Panc1 (cell line): ENCODE measurements at regions not wholly inside any gene's neighbourhood (a gene's known extent, or its start where the extent isn't known, plus 50 kb on each side); places are given as distances from the start of the nearest gene placed in this dataset.

Experiments used
- ATAC-seq: fragments of 200-7000 bp; cut with Tn5 transposase; 2 replicates; pipeline ENCODE4 v1.9.1; 2020; ENCODE audit warnings: mild to moderate bottlenecking, moderate library complexity
- BruUV-seq: library from RNA; stranded (reverse); fragments of 400-500 nt; replicated peaks from 2 replicates; lab custom pipeline; 2021; lab: Mats Ljungman, UMichigan
- CTCF ChIA-PET: fragments of 300-600 bp; sonication (Branson Sonifier 250); formaldehyde crosslinking; loops from one replicate; lab custom pipeline; 2022; ENCODE audit warnings: antibody characterized with exemption; lab: Charles Lee
- POLR2A ChIA-PET: fragments of 300-600 bp; sonication (Branson Sonifier 250); formaldehyde crosslinking; loops from one replicate; lab custom pipeline; 2022; ENCODE audit warnings: antibody characterized with exemption; lab: Charles Lee
- DNase-seq: peaks from one replicate; pipeline ENCODE4 v3.0.0-alpha.2; 2010; ENCODE audit warnings: low read depth, low spot score
- H3K27ac ChIP-seq: 2 replicates; pipeline ENCODE4 v1.5.1; 2011; ENCODE audit warnings: mild to moderate bottlenecking, low read length, inconsistent platforms
- H3K27me3 ChIP-seq: fragments of 200-500 bp; sonication (Bioruptor generic); 2 replicates; pipeline ENCODE4 v1.6.0; 2014; ENCODE audit warnings: low read length, inconsistent platforms; ENCODE audit not compliant: control insufficient read depth, insufficient read depth
- H3K36me3 ChIP-seq: fragments of 200-500 bp; sonication (Bioruptor generic); 2 replicates; pipeline ENCODE4 v1.5.1; 2014; ENCODE audit warnings: inconsistent platforms, mild to moderate bottlenecking, low read length, moderate library complexity; ENCODE audit not compliant: control insufficient read depth, insufficient read depth
- H3K4me1 ChIP-seq: 2 replicates; pipeline ENCODE4 v1.5.1; 2011; ENCODE audit warnings: inconsistent platforms, mild to moderate bottlenecking, low read length, moderate library complexity; ENCODE audit not compliant: control insufficient read depth, insufficient read depth
- H3K4me3 ChIP-seq, 2 experiments: 2 replicates each; pipeline ENCODE4 v1.5.1; 2011 to 2012; ENCODE audit warnings: low read depth in 2 of 2, low read length in 2 of 2, mild to moderate bottlenecking in 2 of 2, inconsistent platforms in 1 of 2, moderate library complexity in 1 of 2
- H3K9me3 ChIP-seq: fragments of 200-500 bp; sonication (Bioruptor generic); 2 replicates; pipeline ENCODE4 v1.5.1; 2014; ENCODE audit warnings: low read depth, mild to moderate bottlenecking, inconsistent platforms, low read length, moderate library complexity; ENCODE audit not compliant: control insufficient read depth, insufficient read depth
- POLR2AphosphoS5 ChIP-seq: IDR thresholded peaks from 2 replicates; pipeline ENCODE4 v1.6.1; 2012; ENCODE audit warnings: mild to moderate bottlenecking, low read depth, low read length, moderate library complexity
- REST ChIP-seq, 2 experiments: IDR thresholded peaks; 2 replicates each; pipeline ENCODE4 v1.6.1; 2011 to 2012; ENCODE audit warnings: low read depth in 2 of 2, control low read depth in 1 of 2, low read length in 1 of 2, mild to moderate bottlenecking in 1 of 2, moderate library complexity in 1 of 2; ENCODE audit not compliant: insufficient read depth in 1 of 2
- SIN3A ChIP-seq: IDR thresholded peaks from 2 replicates; pipeline ENCODE4 v1.6.1; 2012; ENCODE audit warnings: low read depth, mild to moderate bottlenecking, low read length, moderate library complexity, borderline replicate concordance; ENCODE audit not compliant: insufficient read depth
- TCF7L2 ChIP-seq: IDR thresholded peaks from 2 replicates; pipeline ENCODE4 v1.6.1; 2011; ENCODE audit warnings: mild to moderate bottlenecking, low read depth, low read length, inconsistent platforms
- in situ Hi-C: cut with HindIII; loops from 2 replicates; pipeline ENCODE4 v1.10.0; 2016; ENCODE audit warnings: low sequenced_read_pairs, low pct_unique_long_range_greater_than_20kb
- intact Hi-C: fragments of 100-400 bp; cut with micrococcal nuclease; formaldehyde crosslinking; loops from one replicate; pipeline ENCODE4 v1.10.0; 2022; ENCODE audit not compliant: unreplicated experiment
- TF ChIP-seq, protein P1 (sequence below): fragments of 450-650 bp; IDR thresholded peaks from 2 replicates; pipeline ENCODE4 v1.5.1; 2017; ENCODE audit warnings: mild to moderate bottlenecking

DNA sequence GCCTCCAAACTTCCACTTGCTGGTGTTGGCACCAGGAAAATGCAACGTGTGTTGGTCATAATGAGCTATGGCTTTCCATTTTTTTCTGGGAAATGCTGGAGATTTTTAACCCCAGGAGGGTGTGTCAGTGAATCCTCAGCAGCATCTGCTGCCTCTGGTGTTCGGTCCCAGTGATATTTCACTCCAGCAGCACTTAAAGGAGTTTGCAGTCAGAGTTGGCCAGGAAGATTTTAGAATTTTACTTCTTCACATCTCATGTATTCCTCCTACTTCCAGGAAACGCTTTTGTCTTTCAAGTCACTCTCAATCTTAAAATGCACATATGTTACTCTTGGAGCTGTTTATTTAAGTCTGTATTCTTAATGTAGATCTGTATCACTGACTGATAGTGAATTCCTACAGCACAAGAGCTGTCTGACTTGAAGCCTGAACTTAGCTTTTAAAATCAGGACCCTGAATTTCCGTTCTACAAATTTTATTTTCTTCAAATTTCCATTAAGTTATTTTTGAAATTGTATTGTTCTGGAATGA lies 903.4 kb upstream of the SLC10A2 start:
- Histone ChIP-seq H3K36me3 (no peaks in the 10 kb centered on the region), H3K4me1 (no peaks in the 10 kb centered on the region), H3K27me3 (no peaks in the 10 kb centered on the region), H3K9me3 (no peaks in the 10 kb centered on the region), H3K27ac (no peak overlapping the region), H3K4me3 (no peak overlapping the region)
- ChIA-PET CTCF (no interaction called here), POLR2A (no interaction called here)
- intact Hi-C loops = no loop called here
- TF ChIP-seq REST (IDR thresholded peaks at IDR 0.05; ENCODE audit: insufficient read depth in 1 of 2, low read depth in 2 of 2, low read length in 1 of 2) (no peak), POLR2AphosphoS5 (no peak), SIN3A (no peak), TCF7L2 (no peak)
- TF ChIP-seq, protein P1, sequence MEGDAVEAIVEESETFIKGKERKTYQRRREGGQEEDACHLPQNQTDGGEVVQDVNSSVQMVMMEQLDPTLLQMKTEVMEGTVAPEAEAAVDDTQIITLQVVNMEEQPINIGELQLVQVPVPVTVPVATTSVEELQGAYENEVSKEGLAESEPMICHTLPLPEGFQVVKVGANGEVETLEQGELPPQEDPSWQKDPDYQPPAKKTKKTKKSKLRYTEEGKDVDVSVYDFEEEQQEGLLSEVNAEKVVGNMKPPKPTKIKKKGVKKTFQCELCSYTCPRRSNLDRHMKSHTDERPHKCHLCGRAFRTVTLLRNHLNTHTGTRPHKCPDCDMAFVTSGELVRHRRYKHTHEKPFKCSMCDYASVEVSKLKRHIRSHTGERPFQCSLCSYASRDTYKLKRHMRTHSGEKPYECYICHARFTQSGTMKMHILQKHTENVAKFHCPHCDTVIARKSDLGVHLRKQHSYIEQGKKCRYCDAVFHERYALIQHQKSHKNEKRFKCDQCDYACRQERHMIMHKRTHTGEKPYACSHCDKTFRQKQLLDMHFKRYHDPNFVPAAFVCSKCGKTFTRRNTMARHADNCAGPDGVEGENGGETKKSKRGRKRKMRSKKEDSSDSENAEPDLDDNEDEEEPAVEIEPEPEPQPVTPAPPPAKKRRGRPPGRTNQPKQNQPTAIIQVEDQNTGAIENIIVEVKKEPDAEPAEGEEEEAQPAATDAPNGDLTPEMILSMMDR = no peak
- in situ Hi-C loops = no loop called here
- ATAC-seq = no peak
- no TSS peak for BruUV-seq
- no peak for DNase-seq

GRCh38 chr13:103965506-103966243 lies 899.5 kb upstream of the SLC10A2 start:
- H3K27me3 ChIP-seq = no peaks in the 10 kb centered on the region
- ChIA-PET CTCF (no interaction called here), POLR2A (no interaction called here)
- no peaks in the 10 kb centered on the region for H3K36me3 ChIP-seq
- ATAC-seq (no peak), DNase-seq (no peak)
- intact Hi-C loops = no loop called here
- BruUV-seq = no TSS peak
- H3K4me3 ChIP-seq = no peak overlapping the region
- no peak overlapping the region for H3K27ac ChIP-seq
- H3K9me3 ChIP-seq = no peaks in the 10 kb centered on the region
- TF ChIP-seq, protein P1 = no peak
- TF ChIP-seq TCF7L2 = no peak
- TF ChIP-seq SIN3A = no peak
- in situ Hi-C loops = no loop called here
- H3K4me1 ChIP-seq = no peaks in the 10 kb centered on the region
